ENCODE measurements at regions not wholly inside any gene's neighbourhood (a gene's known extent, or its start where the extent isn't known, plus 50 kb on each side); places are given as distances from the start of the nearest gene placed in this dataset.

- TF ChIP-seq POLR2A (IDR thresholded peaks at IDR 0.05; ENCODE audit: extremely low read depth, insufficient read length) (no peak), CTCF (IDR thresholded peaks at IDR 0.05; ENCODE audit: low read depth, low read length) (no peak), MYC (IDR thresholded peaks at IDR 0.05; ENCODE audit: low read depth, low read length) (no peak)
These were observed 122.9 kb upstream of the GALNT2 start for GRCh38 chr1:229943988-229944743.

All from NB4 (cell line).